PC-3 (cell line): ENCODE measurements at regions not wholly inside any gene's neighbourhood (a gene's known extent, or its start where the extent isn't known, plus 50 kb on each side); places are given as distances from the start of the nearest gene placed in this dataset.

Experiments
- CTCF ChIP-seq: fragments of 300-600 bp; sonication (generic); conservative IDR thresholded peaks from 2 replicates; pipeline ENCODE4 v1.5.1; 2017; ENCODE audit warnings: antibody characterized with exemption, low read depth, mild to moderate bottlenecking, low read length
- EZH2 ChIP-seq: fragments of 300-600 bp; sonication (generic); IDR thresholded peaks from one replicate; pipeline ENCODE4 v1.6.1; 2017; ENCODE audit warnings: antibody characterized with exemption, mild to moderate bottlenecking, low read length; ENCODE audit not compliant: unreplicated experiment
- EZH2phosphoT487 ChIP-seq: fragments of 300-600 bp; sonication (generic); IDR thresholded peaks from 2 replicates; pipeline ENCODE4 v1.6.1; 2018; ENCODE audit warnings: mild to moderate bottlenecking, antibody characterized with exemption, low read length, borderline replicate concordance

- TF ChIP-seq CTCF, result no peak
- TF ChIP-seq EZH2phosphoT487, result no peak
- no peak for TF ChIP-seq EZH2
Observed at GRCh38 chr19:29422047-29422446, 103.7 kb upstream of the VSTM2B start.
